ENCODE measurements at regions not wholly inside any gene's neighbourhood (a gene's known extent, or its start where the extent isn't known, plus 50 kb on each side); places are given as distances from the start of the nearest gene placed in this dataset.

DNA sequence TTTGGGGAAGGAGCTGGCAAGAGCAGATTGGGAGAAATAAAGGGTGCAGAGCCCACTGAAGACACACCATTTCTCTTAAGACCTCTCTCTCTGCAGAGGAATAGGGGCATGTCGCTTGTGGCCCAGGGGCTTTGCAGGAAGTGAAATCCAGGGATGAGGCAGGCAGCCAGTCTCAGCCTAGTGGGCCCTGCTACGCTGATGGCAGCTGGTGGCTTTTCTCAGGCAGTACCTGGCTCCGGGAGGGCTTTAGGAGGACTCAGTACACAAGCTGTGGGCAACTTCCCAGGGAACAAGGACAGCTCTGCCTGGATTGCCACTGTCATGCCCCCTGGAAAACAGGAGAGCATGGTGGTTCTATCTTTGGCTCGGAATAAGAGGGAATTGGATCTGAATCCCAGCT is 76.2 kb upstream of the NEURL1B start:
- Histone ChIP-seq H3K27me3 (ENCODE audit: control insufficient read depth, insufficient read depth, low read length) (peaks cover 23% of the 10 kb centered on the region), H3K4me3 (ENCODE audit: low read depth, low read length) (no peak overlapping the region), H3K36me3 (ENCODE audit: control insufficient read depth, insufficient read depth, low read length) (no peaks in the 10 kb centered on the region)
- DNase-seq (ENCODE audit: low read depth) (no peak), FAIRE-seq (no peak)
- TF ChIP-seq, protein P1, sequence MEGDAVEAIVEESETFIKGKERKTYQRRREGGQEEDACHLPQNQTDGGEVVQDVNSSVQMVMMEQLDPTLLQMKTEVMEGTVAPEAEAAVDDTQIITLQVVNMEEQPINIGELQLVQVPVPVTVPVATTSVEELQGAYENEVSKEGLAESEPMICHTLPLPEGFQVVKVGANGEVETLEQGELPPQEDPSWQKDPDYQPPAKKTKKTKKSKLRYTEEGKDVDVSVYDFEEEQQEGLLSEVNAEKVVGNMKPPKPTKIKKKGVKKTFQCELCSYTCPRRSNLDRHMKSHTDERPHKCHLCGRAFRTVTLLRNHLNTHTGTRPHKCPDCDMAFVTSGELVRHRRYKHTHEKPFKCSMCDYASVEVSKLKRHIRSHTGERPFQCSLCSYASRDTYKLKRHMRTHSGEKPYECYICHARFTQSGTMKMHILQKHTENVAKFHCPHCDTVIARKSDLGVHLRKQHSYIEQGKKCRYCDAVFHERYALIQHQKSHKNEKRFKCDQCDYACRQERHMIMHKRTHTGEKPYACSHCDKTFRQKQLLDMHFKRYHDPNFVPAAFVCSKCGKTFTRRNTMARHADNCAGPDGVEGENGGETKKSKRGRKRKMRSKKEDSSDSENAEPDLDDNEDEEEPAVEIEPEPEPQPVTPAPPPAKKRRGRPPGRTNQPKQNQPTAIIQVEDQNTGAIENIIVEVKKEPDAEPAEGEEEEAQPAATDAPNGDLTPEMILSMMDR (IDR thresholded peaks at IDR 0.05; ENCODE audit: insufficient read depth, low read length, severe bottlenecking), result no peak

DNA sequence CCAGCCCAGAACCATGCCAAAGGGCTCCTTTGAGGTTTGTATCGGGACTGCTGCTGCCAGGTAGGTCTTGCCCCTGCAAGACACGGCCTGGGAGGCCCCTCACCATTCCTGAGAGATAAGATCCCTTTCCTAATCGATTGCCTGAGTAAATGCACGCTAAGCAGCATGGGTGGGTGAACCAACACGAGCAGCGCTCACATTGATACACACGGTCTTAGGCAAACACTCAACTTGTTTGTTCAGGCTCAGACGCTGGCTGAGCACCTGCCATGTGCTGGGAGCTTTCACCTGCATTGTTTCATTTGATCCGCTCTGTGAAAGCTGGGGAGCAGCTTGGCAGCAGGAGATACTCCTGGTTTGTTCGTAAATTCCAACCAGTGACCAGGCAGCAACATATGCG is 76.9 kb upstream of the NEURL1B start:
- TF ChIP-seq, protein P1 (IDR thresholded peaks at IDR 0.05; ENCODE audit: insufficient read depth, low read length, severe bottlenecking), result no peak
- FAIRE-seq, result no peak
- no peak overlapping the region for H3K4me3 ChIP-seq (ENCODE audit: low read depth, low read length)
- H3K27me3 ChIP-seq (ENCODE audit: control insufficient read depth, insufficient read depth, low read length), result peaks cover 23% of the 10 kb centered on the region
- H3K36me3 ChIP-seq (ENCODE audit: control insufficient read depth, insufficient read depth, low read length), result no peaks in the 10 kb centered on the region
- peak; percentile 25 for DNase-seq (ENCODE audit: low read depth)

DNA sequence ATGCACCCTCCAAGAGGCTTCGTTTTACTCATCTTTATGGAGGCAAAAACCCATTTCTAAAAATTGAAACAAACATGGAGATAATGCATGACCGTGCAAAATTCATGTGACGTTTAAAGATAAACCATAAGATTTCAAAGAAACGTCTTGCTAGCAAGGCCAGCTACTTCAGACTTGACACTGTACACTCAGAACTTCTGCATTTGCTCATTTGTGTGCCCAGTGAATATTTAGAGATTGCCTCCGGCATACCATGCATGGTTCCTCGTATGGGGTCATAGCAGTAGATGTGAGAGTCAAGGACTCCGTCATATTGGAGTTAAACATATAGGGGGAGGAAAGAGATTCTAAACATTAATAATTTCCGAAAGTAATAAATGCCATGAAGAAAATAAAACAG is 78.6 kb upstream of the NEURL1B start:
- Histone ChIP-seq H3K36me3 (ENCODE audit: control insufficient read depth, insufficient read depth, low read length) (no peaks in the 10 kb centered on the region), H3K4me3 (ENCODE audit: low read depth, low read length) (no peak overlapping the region), H3K27me3 (ENCODE audit: control insufficient read depth, insufficient read depth, low read length) (peaks cover 23% of the 10 kb centered on the region)
- FAIRE-seq (no peak), DNase-seq (ENCODE audit: low read depth) (no peak)
- TF ChIP-seq, protein P1 (IDR thresholded peaks at IDR 0.05; ENCODE audit: insufficient read depth, low read length, severe bottlenecking), result no peak

DNA sequence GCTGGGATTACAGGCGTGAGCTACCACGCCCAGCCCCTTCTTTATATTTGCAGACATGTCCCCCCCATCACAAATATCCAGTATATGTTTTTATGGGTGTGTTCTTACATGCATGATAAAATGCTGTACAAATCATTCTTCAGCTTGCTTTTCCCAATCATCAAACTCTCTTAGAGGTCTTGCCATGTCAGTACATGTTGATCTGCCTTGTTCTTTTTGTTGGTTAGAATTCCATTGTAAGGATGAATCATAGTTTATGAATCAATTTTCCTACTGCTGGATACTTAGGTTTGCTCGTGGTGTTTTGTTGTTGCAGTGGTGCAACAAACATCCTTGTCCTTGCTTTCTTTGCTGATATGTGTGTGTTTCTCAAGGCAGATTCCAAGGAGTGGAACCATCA is 79.9 kb upstream of the NEURL1B start:
- FAIRE-seq, result no peak
- TF ChIP-seq, protein P1 (IDR thresholded peaks at IDR 0.05; ENCODE audit: insufficient read depth, low read length, severe bottlenecking), result no peak
- no peak overlapping the region for H3K4me3 ChIP-seq (ENCODE audit: low read depth, low read length)
- H3K36me3 ChIP-seq (ENCODE audit: control insufficient read depth, insufficient read depth, low read length), result no peaks in the 10 kb centered on the region
- peaks cover 21% of the 10 kb centered on the region for H3K27me3 ChIP-seq (ENCODE audit: control insufficient read depth, insufficient read depth, low read length)
- DNase-seq (ENCODE audit: low read depth), result peak; percentile 99

DNA sequence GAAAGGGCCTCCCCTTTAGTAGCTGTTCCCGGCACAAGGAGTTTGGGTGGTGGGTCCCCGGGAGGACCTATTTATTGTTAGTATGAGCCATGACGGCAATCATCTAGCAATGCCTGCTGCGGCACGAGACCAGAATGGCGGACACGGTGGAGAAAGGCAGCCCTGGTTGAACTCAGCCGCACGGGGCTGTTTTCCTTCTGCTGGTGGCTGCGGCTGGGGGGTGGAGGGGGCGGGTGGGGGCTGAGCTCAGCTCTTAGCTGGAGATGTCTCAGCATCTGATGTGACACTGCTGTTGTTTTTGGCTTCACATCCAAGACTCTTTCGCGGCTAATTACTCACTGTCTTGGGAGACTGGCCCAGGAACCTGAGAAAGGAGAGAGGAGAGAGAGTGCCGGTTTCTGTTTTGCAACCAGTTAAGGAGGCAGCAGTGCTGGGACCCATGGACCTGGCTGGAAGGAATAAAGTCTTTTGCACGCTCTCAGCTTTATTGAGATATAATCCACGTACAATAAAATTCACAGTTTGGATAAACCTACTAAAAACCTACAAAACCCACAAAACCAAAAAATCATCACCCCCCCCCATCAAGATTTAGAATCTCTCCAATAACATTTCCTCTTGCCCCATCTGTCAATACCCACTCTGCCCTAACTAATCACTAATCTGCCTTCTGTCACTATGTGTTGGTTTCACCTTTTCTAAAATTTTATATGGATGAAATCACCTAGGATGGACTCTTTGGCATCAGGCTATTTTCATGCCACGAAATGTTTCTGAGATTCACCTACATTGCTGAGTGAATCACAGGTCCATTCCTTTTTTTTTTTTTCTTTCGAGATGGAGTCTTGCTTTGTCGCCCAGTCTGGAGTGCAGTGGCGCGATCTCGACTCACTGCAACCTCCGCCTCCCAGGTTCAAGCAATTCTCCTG is 81.8 kb upstream of the NEURL1B start:
- H3K36me3 ChIP-seq (ENCODE audit: control insufficient read depth, insufficient read depth, low read length), result no peaks in the 10 kb centered on the region
- H3K4me3 ChIP-seq (ENCODE audit: low read depth, low read length), result no peak overlapping the region
- DNase-seq (ENCODE audit: low read depth) (peak; percentile 86), FAIRE-seq (no peak)
- TF ChIP-seq, protein P1 (IDR thresholded peaks at IDR 0.05; ENCODE audit: insufficient read depth, low read length, severe bottlenecking), result no peak
- H3K27me3 ChIP-seq (ENCODE audit: control insufficient read depth, insufficient read depth, low read length), result peaks cover 12% of the 10 kb centered on the region

Measured in bronchial epithelial cell (primary cell).